Activated CD4-positive, alpha-beta memory T cell treated with anti-CD3 and anti-CD28 coated beads, Interleukin-2, amount 10 ng/mL, durations not matched to agents 7 days and 5 days (primary cell): ENCODE measurements at regions not wholly inside any gene's neighbourhood (a gene's known extent, or its start where the extent isn't known, plus 50 kb on each side); places are given as distances from the start of the nearest gene placed in this dataset.

Experiments
- CTCF ChIA-PET: fragments of 350-600 bp; sonication (Branson Sonifier 250); formaldehyde crosslinking; loops from one replicate; lab custom pipeline; 2021; ENCODE audit warnings: antibody characterized with exemption, inconsistent platforms; lab: Charles Lee
- POLR2A ChIA-PET: fragments of 350-600 bp; sonication (Branson Sonifier 250); formaldehyde crosslinking; loops from one replicate; lab custom pipeline; 2021; ENCODE audit warnings: antibody characterized with exemption; lab: Charles Lee
- DNase-seq: peaks from one replicate; pipeline ENCODE4 v3.0.0-alpha.2; 2020
- H3K27ac Mint-ChIP-seq: one replicate; pipeline ENCODE4 v1.8.0; 2021; ENCODE audit warnings: mild to moderate bottlenecking, mixed read lengths
- H3K27me3 Mint-ChIP-seq: one replicate; pipeline ENCODE4 v1.8.0; 2021; ENCODE audit warnings: mixed read lengths
- H3K36me3 Mint-ChIP-seq: one replicate; pipeline ENCODE4 v1.8.0; 2021; ENCODE audit warnings: low read depth, mixed read lengths
- H3K4me1 Mint-ChIP-seq: one replicate; pipeline ENCODE4 v1.8.0; 2021; ENCODE audit warnings: mixed read lengths
- H3K4me3 Mint-ChIP-seq: one replicate; pipeline ENCODE4 v1.8.0; 2021; ENCODE audit warnings: mild to moderate bottlenecking, mixed read lengths
- H3K9me3 Mint-ChIP-seq: one replicate; pipeline ENCODE4 v1.8.0; 2021; ENCODE audit warnings: mixed read lengths

- H3K4me3 Mint-ChIP-seq, result no peak overlapping the region
- CTCF ChIA-PET, result no interaction called here
- no peaks in the 10 kb centered on the region for H3K4me1 Mint-ChIP-seq
- H3K27me3 Mint-ChIP-seq, result no peaks in the 10 kb centered on the region
- H3K9me3 Mint-ChIP-seq, result peaks cover 4% of the 10 kb centered on the region
- DNase-seq, result no peak
- H3K27ac Mint-ChIP-seq, result no peak overlapping the region
- H3K36me3 Mint-ChIP-seq, result no peaks in the 10 kb centered on the region
- POLR2A ChIA-PET, result no interaction called here
These were observed 535.0 kb upstream of the FZD8 start for GRCh38 chr10:36177071-36177470.

GRCh38 chr10:36175954-36176353 lies 533.9 kb upstream of the FZD8 start:
- DNase-seq, result no peak
- Mint-ChIP-seq H3K4me1 (no peaks in the 10 kb centered on the region), H3K9me3 (peaks cover 4% of the 10 kb centered on the region), H3K36me3 (no peaks in the 10 kb centered on the region), H3K27ac (no peak overlapping the region), H3K4me3 (no peak overlapping the region), H3K27me3 (no peaks in the 10 kb centered on the region)
- POLR2A ChIA-PET, result no interaction called here
- CTCF ChIA-PET, result no interaction called here

- ChIA-PET CTCF (no interaction called here), POLR2A (no interaction called here)
- H3K27me3 Mint-ChIP-seq, result no peaks in the 10 kb centered on the region
- H3K36me3 Mint-ChIP-seq, result no peaks in the 10 kb centered on the region
- H3K27ac Mint-ChIP-seq, result no peak overlapping the region
- no peaks in the 10 kb centered on the region for H3K4me1 Mint-ChIP-seq
- no peak overlapping the region for H3K4me3 Mint-ChIP-seq
- no peak for DNase-seq
- peaks cover 4% of the 10 kb centered on the region for H3K9me3 Mint-ChIP-seq
These were observed 531.3 kb upstream of the FZD8 start for GRCh38 chr10:36173364-36173763.

GRCh38 chr10:36171953-36172940 lies 530.2 kb upstream of the FZD8 start:
- Mint-ChIP-seq H3K27ac (no peak overlapping the region), H3K27me3 (no peaks in the 10 kb centered on the region), H3K4me1 (no peaks in the 10 kb centered on the region), H3K4me3 (no peak overlapping the region), H3K9me3 (peaks cover 4% of the 10 kb centered on the region), H3K36me3 (no peaks in the 10 kb centered on the region)
- DNase-seq, result no peak
- ChIA-PET CTCF (no interaction called here), POLR2A (no interaction called here)

GRCh38 chr10:36171556-36171952 lies 529.5 kb upstream of the FZD8 start:
- no peak overlapping the region for H3K4me3 Mint-ChIP-seq
- H3K36me3 Mint-ChIP-seq, result no peaks in the 10 kb centered on the region
- no peaks in the 10 kb centered on the region for H3K4me1 Mint-ChIP-seq
- ChIA-PET CTCF (no interaction called here), POLR2A (no interaction called here)
- DNase-seq, result no peak
- H3K27ac Mint-ChIP-seq, result no peak overlapping the region
- no peaks in the 10 kb centered on the region for H3K27me3 Mint-ChIP-seq
- H3K9me3 Mint-ChIP-seq, result peaks cover 3% of the 10 kb centered on the region

- no peak for DNase-seq
- no peaks in the 10 kb centered on the region for H3K27me3 Mint-ChIP-seq
- H3K36me3 Mint-ChIP-seq, result no peaks in the 10 kb centered on the region
- POLR2A ChIA-PET, result no interaction called here
- no peaks in the 10 kb centered on the region for H3K4me1 Mint-ChIP-seq
- H3K9me3 Mint-ChIP-seq, result peaks cover 5% of the 10 kb centered on the region
- no peak overlapping the region for H3K27ac Mint-ChIP-seq
- CTCF ChIA-PET, result no interaction called here
- no peak overlapping the region for H3K4me3 Mint-ChIP-seq
These were observed 528.9 kb upstream of the FZD8 start for GRCh38 chr10:36170943-36171501.

GRCh38 chr10:36170142-36170719 lies 528.1 kb upstream of the FZD8 start:
- POLR2A ChIA-PET, result no interaction called here
- no peaks in the 10 kb centered on the region for H3K36me3 Mint-ChIP-seq
- H3K4me1 Mint-ChIP-seq, result no peaks in the 10 kb centered on the region
- H3K27me3 Mint-ChIP-seq, result no peaks in the 10 kb centered on the region
- H3K9me3 Mint-ChIP-seq, result peaks cover 5% of the 10 kb centered on the region
- H3K27ac Mint-ChIP-seq, result no peak overlapping the region
- CTCF ChIA-PET, result no interaction called here
- H3K4me3 Mint-ChIP-seq, result no peak overlapping the region
- no peak for DNase-seq

- Mint-ChIP-seq H3K27me3 (no peaks in the 10 kb centered on the region), H3K27ac (no peak overlapping the region), H3K9me3 (peaks cover 7% of the 10 kb centered on the region), H3K4me3 (no peak overlapping the region), H3K36me3 (no peaks in the 10 kb centered on the region), H3K4me1 (no peaks in the 10 kb centered on the region)
- ChIA-PET CTCF (no interaction called here), POLR2A (no interaction called here)
- DNase-seq, result no peak
These were observed 526.7 kb upstream of the FZD8 start for GRCh38 chr10:36168777-36169176.

- Mint-ChIP-seq H3K4me1 (no peaks in the 10 kb centered on the region), H3K36me3 (no peaks in the 10 kb centered on the region), H3K4me3 (no peak overlapping the region), H3K9me3 (peaks cover 7% of the 10 kb centered on the region), H3K27me3 (no peaks in the 10 kb centered on the region), H3K27ac (no peak overlapping the region)
- no peak for DNase-seq
- POLR2A ChIA-PET, result no interaction called here
- CTCF ChIA-PET, result no interaction called here
These were observed 522.7 kb upstream of the FZD8 start for GRCh38 chr10:36164556-36165504.

GRCh38 chr10:36163827-36164226 lies 521.7 kb upstream of the FZD8 start:
- Mint-ChIP-seq H3K4me1 (no peaks in the 10 kb centered on the region), H3K27me3 (no peaks in the 10 kb centered on the region), H3K9me3 (peaks cover 9% of the 10 kb centered on the region), H3K27ac (no peak overlapping the region), H3K4me3 (no peak overlapping the region), H3K36me3 (no peaks in the 10 kb centered on the region)
- ChIA-PET POLR2A (no interaction called here), CTCF (no interaction called here)
- DNase-seq, result no peak

- H3K27me3 Mint-ChIP-seq, result no peaks in the 10 kb centered on the region
- no peaks in the 10 kb centered on the region for H3K36me3 Mint-ChIP-seq
- peaks cover 3% of the 10 kb centered on the region for H3K9me3 Mint-ChIP-seq
These were observed 515.4 kb upstream of the FZD8 start for GRCh38 chr10:36157486-36157885.

GRCh38 chr10:36148207-36148606 lies 506.1 kb upstream of the FZD8 start:
- H3K27me3 Mint-ChIP-seq, result no peaks in the 10 kb centered on the region
- H3K9me3 Mint-ChIP-seq, result peaks cover 5% of the 10 kb centered on the region
- no peak overlapping the region for H3K27ac Mint-ChIP-seq
- H3K36me3 Mint-ChIP-seq, result no peaks in the 10 kb centered on the region
- no peaks in the 10 kb centered on the region for H3K4me1 Mint-ChIP-seq
- CTCF ChIA-PET, result no interaction called here
- H3K4me3 Mint-ChIP-seq, result no peak overlapping the region
- POLR2A ChIA-PET, result no interaction called here
- DNase-seq, result no peak

More at GRCh38 chr10:36157486-36157885, 515.4 kb upstream of the FZD8 start:
- no peak overlapping the region for H3K27ac Mint-ChIP-seq
- ChIA-PET POLR2A (no interaction called here), CTCF (no interaction called here)
- H3K4me1 Mint-ChIP-seq, result no peaks in the 10 kb centered on the region
- no peak overlapping the region for H3K4me3 Mint-ChIP-seq
- no peak for DNase-seq

GRCh38 chr10:36147529-36147928 lies 505.4 kb upstream of the FZD8 start:
- Mint-ChIP-seq H3K9me3 (peaks cover 5% of the 10 kb centered on the region), H3K27ac (no peak overlapping the region), H3K27me3 (no peaks in the 10 kb centered on the region), H3K36me3 (no peaks in the 10 kb centered on the region), H3K4me1 (no peaks in the 10 kb centered on the region), H3K4me3 (no peak overlapping the region)
- ChIA-PET POLR2A (no interaction called here), CTCF (no interaction called here)
- DNase-seq, result no peak
